GM23338 (cell line): ENCODE measurements at regions not wholly inside any gene's neighbourhood (a gene's known extent, or its start where the extent isn't known, plus 50 kb on each side); places are given as distances from the start of the nearest gene placed in this dataset.

ENCODE experiments used
- ATAC-seq: fragments of 200-7000 bp; cut with Tn5 transposase; 3 replicates; pipeline ENCODE4 v1.9.1; 2020
- DNase-seq: peaks from one replicate; pipeline ENCODE4 v3.0.0-alpha.2; 2015; ENCODE audit warnings: low spot score
- H2AFZ ChIP-seq: fragments of 200-600 bp; sonication (generic); 2 replicates; pipeline ENCODE4 v1.8.0; 2016; ENCODE audit warnings: antibody characterized with exemption, mild to moderate bottlenecking, moderate library complexity
- H3F3A ChIP-seq: fragments of 200-600 bp; sonication (generic); replicated peaks from 2 replicates; pipeline ENCODE4 v1.8.0; 2017; ENCODE audit warnings: antibody characterized with exemption, mixed run types, low read depth
- H3K27ac ChIP-seq: fragments of 200-600 bp; sonication (generic); 2 replicates; pipeline ENCODE4 v1.6.1; 2016; ENCODE audit warnings: low read depth
- H3K27me3 ChIP-seq: fragments of 200-600 bp; sonication (generic); 2 replicates; pipeline ENCODE4 v1.8.0; 2016; ENCODE audit warnings: mild to moderate bottlenecking, mixed run types, moderate library complexity; ENCODE audit not compliant: insufficient read depth
- H3K36me3 ChIP-seq: fragments of 200-600 bp; sonication (generic); 2 replicates; pipeline ENCODE4 v1.8.0; 2016; ENCODE audit warnings: mild to moderate bottlenecking; ENCODE audit not compliant: insufficient read depth
- H3K4me1 ChIP-seq: fragments of 200-600 bp; sonication (generic); 2 replicates; pipeline ENCODE4 v1.8.0; 2016; ENCODE audit warnings: mild to moderate bottlenecking, moderate library complexity; ENCODE audit not compliant: insufficient read depth
- H3K4me2 ChIP-seq: fragments of 200-600 bp; sonication (generic); 2 replicates; pipeline ENCODE4 v1.7.1; 2017; ENCODE audit warnings: mixed run types
- H3K4me3 ChIP-seq: fragments of 200-600 bp; sonication (generic); 2 replicates; pipeline ENCODE4 v1.6.1; 2016; ENCODE audit warnings: mixed run types
- H3K79me2 ChIP-seq: fragments of 200-600 bp; sonication (generic); replicated peaks from 2 replicates; pipeline ENCODE4 v1.8.0; 2017; ENCODE audit warnings: mild to moderate bottlenecking; ENCODE audit not compliant: insufficient read depth
- H3K9me2 ChIP-seq: fragments of 200-600 bp; sonication (generic); 2 replicates; pipeline ENCODE4 v1.8.0; 2017; ENCODE audit not compliant: insufficient read depth
- H4K20me1 ChIP-seq: fragments of 200-600 bp; sonication (generic); replicated peaks from 2 replicates; pipeline ENCODE4 v1.8.0; 2017; ENCODE audit warnings: mild to moderate bottlenecking; ENCODE audit not compliant: insufficient read depth
- H3K27ac Mint-ChIP-seq: 2 replicates; pipeline ENCODE4 v1.8.0; 2020; ENCODE audit warnings: inconsistent platforms, mild to moderate bottlenecking, moderate library complexity, mixed read lengths
- H3K27me3 Mint-ChIP-seq: 3 replicates; pipeline ENCODE4 v1.8.0; 2022; ENCODE audit warnings: low read depth, mild to moderate bottlenecking, moderate library complexity, mixed read lengths, inconsistent platforms; ENCODE audit not compliant: insufficient read depth, poor library complexity
- H3K36me3 Mint-ChIP-seq: 3 replicates; pipeline ENCODE4 v1.8.0; 2021; ENCODE audit warnings: low read depth, mild to moderate bottlenecking, inconsistent platforms, moderate library complexity, mixed read lengths
- H3K4me1 Mint-ChIP-seq: 3 replicates; pipeline ENCODE4 v1.8.0; 2020; ENCODE audit warnings: mild to moderate bottlenecking, inconsistent platforms, mixed read lengths
- H3K4me3 Mint-ChIP-seq: 3 replicates; pipeline ENCODE4 v1.8.0; 2021; ENCODE audit warnings: moderate library complexity, mild to moderate bottlenecking, inconsistent platforms, mixed read lengths
- H3K9me3 Mint-ChIP-seq: 3 replicates; pipeline ENCODE4 v1.8.0; 2020; ENCODE audit warnings: moderate library complexity, mild to moderate bottlenecking, inconsistent platforms, mixed read lengths
- CREB1 ChIP-seq: fragments of 250-450 bp; sonication (Bioruptor Pico); IDR thresholded peaks from 2 replicates; pipeline ENCODE4 v1.5.0; 2020; ENCODE audit warnings: low read depth, mild to moderate bottlenecking, moderate library complexity
- EZH2 ChIP-seq: fragments of 200-600 bp; sonication (generic); IDR thresholded peaks from one replicate; pipeline ENCODE4 v1.8.0; 2017; ENCODE audit warnings: antibody characterized with exemption, mild to moderate bottlenecking, low read depth; ENCODE audit not compliant: unreplicated experiment
- EZH2phosphoT487 ChIP-seq: fragments of 200-600 bp; sonication (generic); IDR thresholded peaks from one replicate; pipeline ENCODE4 v1.8.1; 2018; ENCODE audit warnings: antibody characterized with exemption; ENCODE audit not compliant: unreplicated experiment
- JUNB ChIP-seq: IDR thresholded peaks from one replicate; pipeline ENCODE4 v1.6.1; 2016; ENCODE audit warnings: antibody characterized with exemption; ENCODE audit not compliant: unreplicated experiment
- NANOG ChIP-seq: IDR thresholded peaks from 2 replicates; pipeline ENCODE4 v1.6.1; 2016; ENCODE audit warnings: antibody characterized with exemption, borderline replicate concordance
- POLR2AphosphoS5 ChIP-seq: IDR thresholded peaks from 2 replicates; pipeline ENCODE4 v1.6.1; 2016; ENCODE audit warnings: antibody characterized with exemption, low read depth
- REST ChIP-seq: IDR thresholded peaks from one replicate; pipeline ENCODE4 v1.6.1; 2018; ENCODE audit warnings: antibody characterized with exemption; ENCODE audit not compliant: unreplicated experiment
- STAT1 ChIP-seq: IDR thresholded peaks from one replicate; pipeline ENCODE4 v1.6.1; 2016; ENCODE audit warnings: antibody characterized with exemption; ENCODE audit not compliant: unreplicated experiment
- ZNF114 ChIP-seq: fragments of 250-450 bp; sonication (Bioruptor Pico); IDR thresholded peaks from 2 replicates; pipeline ENCODE4 v1.5.0; 2020; ENCODE audit warnings: mild to moderate bottlenecking, moderate library complexity
- ZNF462 ChIP-seq: fragments of 250-450 bp; sonication (Bioruptor Pico); IDR thresholded peaks from 2 replicates; pipeline ENCODE4 v1.5.0; 2020; ENCODE audit warnings: mild to moderate bottlenecking, moderate library complexity

GRCh38 chr3:137329594-137329993 is 371.8 kb downstream of the IL20RB start (continued):
- no peak for TF ChIP-seq EZH2
- TF ChIP-seq CREB1 (CRISPR knock-in tag) = no peak
- no peak for TF ChIP-seq STAT1
- TF ChIP-seq EZH2phosphoT487 = no peak

GRCh38 chr3:137330246-137330645 is 372.5 kb downstream of the IL20RB start:
- peaks cover 21% of the 10 kb centered on the region for H3K9me2 ChIP-seq
- no peak for TF ChIP-seq NANOG
- TF ChIP-seq REST = no peak
- no peak for TF ChIP-seq JUNB
- no peak for TF ChIP-seq ZNF462 (CRISPR knock-in tag)
- no peak for TF ChIP-seq POLR2AphosphoS5
- TF ChIP-seq ZNF114 (CRISPR knock-in tag) = no peak
- TF ChIP-seq STAT1 = no peak
- no peaks in the 10 kb centered on the region for H3F3A ChIP-seq
- no peaks in the 10 kb centered on the region for H3K27me3 Mint-ChIP-seq
- no peak overlapping the region for H3K27ac ChIP-seq
- no peaks in the 10 kb centered on the region for H3K79me2 ChIP-seq
- peaks cover 15% of the 10 kb centered on the region for H3K4me1 Mint-ChIP-seq
- H3K27ac Mint-ChIP-seq = no peak overlapping the region
- H3K4me3 Mint-ChIP-seq = no peak overlapping the region
- H3K4me1 ChIP-seq = 0 out of 2 replicates have a peak, but pooled peaks cover 6% of the 10 kb centered on the region
- no peak overlapping the region for H3K4me3 ChIP-seq
- DNase-seq = no peak
- no peak overlapping the region for H2AFZ ChIP-seq
- H3K36me3 ChIP-seq = no peaks in the 10 kb centered on the region
- H3K36me3 Mint-ChIP-seq = no peaks in the 10 kb centered on the region
- no peaks in the 10 kb centered on the region for H4K20me1 ChIP-seq
- ATAC-seq = no peak
- H3K27me3 ChIP-seq = no peaks in the 10 kb centered on the region
- H3K4me2 ChIP-seq = no peak overlapping the region
- no peaks in the 10 kb centered on the region; the same call in 1 of the 3 replicates for H3K9me3 Mint-ChIP-seq
